Suprapubic skin (tissue), 4 donors: ENCODE measurements at regions not wholly inside any gene's neighbourhood (a gene's known extent, or its start where the extent isn't known, plus 50 kb on each side); places are given as distances from the start of the nearest gene placed in this dataset.
"Not testable (repeated sequence)": the region's sequence is repeated elsewhere in the genome, so short reads cannot be mapped to it uniquely, and the experiment has no call there.

Source experiments
- DNase-seq, 2 donors: peaks; one replicate each; pipeline ENCODE4 v3.0.0-alpha.2; 2019; ENCODE audit warnings: low spot score in 2 of 2
- H3K27ac ChIP-seq: fragments of 200-600 bp; sonication (generic); one replicate; pipeline ENCODE4 v1.5.1; 2019
- H3K27me3 ChIP-seq: fragments of 200-600 bp; sonication (generic); one replicate; pipeline ENCODE4 v1.5.1; 2019
- H3K36me3 ChIP-seq: fragments of 200-600 bp; sonication (generic); one replicate; pipeline ENCODE4 v1.5.1; 2019
- H3K4me1 ChIP-seq: fragments of 200-600 bp; sonication (generic); one replicate; pipeline ENCODE4 v1.5.1; 2019
- H3K4me3 ChIP-seq: fragments of 200-600 bp; sonication (generic); one replicate; pipeline ENCODE4 v1.5.1; 2019; ENCODE audit warnings: mild to moderate bottlenecking
- H3K9me3 ChIP-seq: fragments of 200-600 bp; sonication (generic); one replicate; pipeline ENCODE4 v1.5.1; 2019
- CTCF ChIP-seq, 2 donors: fragments of 200-600 bp in 1 of 2; fragments of 450-650 bp in 1 of 2; sonication (generic) in 1 of 2; IDR thresholded peaks; one replicate each; pipeline ENCODE4 v1.5.1; 2016 to 2019; ENCODE audit warnings: antibody characterized with exemption in 2 of 2, mild to moderate bottlenecking in 1 of 2, moderate library complexity in 1 of 2
- EP300 ChIP-seq: sonication (generic); formaldehyde crosslinking; IDR thresholded peaks from one replicate; pipeline ENCODE4 v1.6.1; 2017; ENCODE audit warnings: antibody characterized with exemption
- POLR2A ChIP-seq, 2 donors: fragments of 450-650 bp; IDR thresholded peaks; one replicate each; pipeline ENCODE4 v1.6.1; 2017; ENCODE audit warnings: antibody characterized with exemption in 2 of 2, mild to moderate bottlenecking in 2 of 2, moderate library complexity in 2 of 2
- POLR2AphosphoS5 ChIP-seq, 3 donors: sonication (generic); formaldehyde crosslinking; IDR thresholded peaks; one replicate each; pipeline ENCODE4 v1.6.1; 2017; ENCODE audit warnings: antibody characterized with exemption in 3 of 3
- WGBS: methylation state at CpG from one replicate; pipeline ENCODE4 v1.1.5; 2018; 5-methylcytosine and 5-hydroxymethylcytosine counted together

DNA sequence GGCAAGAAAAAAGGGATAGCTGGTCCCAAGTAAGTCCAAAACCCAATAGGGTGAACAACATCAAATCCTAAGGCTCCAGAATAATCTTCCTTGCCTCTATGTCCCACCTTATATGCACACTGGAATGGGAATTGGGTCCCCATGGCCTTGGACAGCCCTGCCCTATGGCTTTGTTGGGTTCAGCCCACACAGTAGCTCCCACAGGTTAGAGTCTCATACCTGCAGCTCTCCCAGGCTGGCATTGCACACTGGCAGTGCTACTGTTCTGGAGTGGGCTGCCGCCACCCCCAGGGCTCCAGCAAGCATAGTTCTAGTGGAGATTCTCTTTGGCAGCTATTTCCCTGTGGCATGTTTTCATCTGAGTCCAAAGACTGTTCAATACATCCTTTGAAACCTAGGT lies 352.4 kb upstream of the CLEC14A start:
- H3K36me3 ChIP-seq: no peaks in the 10 kb centered on the region
- H3K4me3 ChIP-seq: no peak overlapping the region
- no peaks in the 10 kb centered on the region for H3K9me3 ChIP-seq
- WGBS: 78% methylated on average over 1 of the region's 1 CpG
- H3K4me1 ChIP-seq: no peaks in the 10 kb centered on the region
- no peak for DNase-seq
- no peaks in the 10 kb centered on the region for H3K27me3 ChIP-seq
- H3K27ac ChIP-seq: no peak overlapping the region
- TF ChIP-seq POLR2AphosphoS5 (IDR thresholded peaks at IDR 0.05): no peak
- no peak for TF ChIP-seq EP300
- TF ChIP-seq CTCF (IDR thresholded peaks at IDR 0.05): no peak
- TF ChIP-seq POLR2A (IDR thresholded peaks at IDR 0.05): no peak

GRCh38 chr14:38605193-38606114 lies 349.6 kb upstream of the CLEC14A start:
- no peaks in the 10 kb centered on the region for H3K4me1 ChIP-seq
- H3K9me3 ChIP-seq: no peaks in the 10 kb centered on the region
- 52% methylated on average over 3 of the region's 3 CpGs for WGBS
- TF ChIP-seq EP300: no peak
- TF ChIP-seq CTCF (IDR thresholded peaks at IDR 0.05): no peak
- no peak for TF ChIP-seq POLR2A (IDR thresholded peaks at IDR 0.05)
- no peak for TF ChIP-seq POLR2AphosphoS5 (IDR thresholded peaks at IDR 0.05)
- no peak overlapping the region for H3K27ac ChIP-seq
- no peaks in the 10 kb centered on the region for H3K36me3 ChIP-seq
- no peak for DNase-seq
- H3K4me3 ChIP-seq: no peak overlapping the region
- H3K27me3 ChIP-seq: no peaks in the 10 kb centered on the region

GRCh38 chr14:38600572-38600971 lies 344.7 kb upstream of the CLEC14A start:
- not testable (repeated sequence) for H3K4me3 ChIP-seq, H3K27ac ChIP-seq, H3K4me1 ChIP-seq, H3K27me3 ChIP-seq, H3K36me3 ChIP-seq, H3K9me3 ChIP-seq, DNase-seq
- WGBS: 94% methylated on average over 2 of the region's 2 CpGs

DNA sequence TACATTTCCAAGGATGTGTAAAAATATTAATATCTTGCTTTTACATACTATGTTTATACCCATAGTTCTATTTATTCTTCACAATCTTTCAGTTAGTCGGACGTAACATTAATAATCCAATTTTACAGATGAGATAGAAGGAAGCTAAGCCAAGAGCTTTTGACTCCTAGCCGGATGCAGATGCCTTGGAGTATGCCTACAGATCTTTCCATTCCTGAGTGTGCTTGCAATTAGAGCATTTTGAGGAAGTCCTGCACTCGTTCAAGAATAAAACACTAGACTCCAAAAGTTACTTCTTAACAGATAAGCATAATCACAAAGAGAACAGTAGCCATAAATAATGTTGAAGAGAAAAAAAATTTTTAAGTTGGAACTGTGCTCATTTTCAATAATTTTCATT lies 337.6 kb upstream of the CLEC14A start:
- 8% methylated on average over 4 of the region's 4 CpGs for WGBS
- no peaks in the 10 kb centered on the region for H3K4me1 ChIP-seq
- H3K9me3 ChIP-seq: peaks cover 4% of the 10 kb centered on the region
- DNase-seq: no peak
- H3K27me3 ChIP-seq: no peaks in the 10 kb centered on the region
- TF ChIP-seq CTCF (IDR thresholded peaks at IDR 0.05): no peak
- no peak for TF ChIP-seq POLR2A (IDR thresholded peaks at IDR 0.05)
- no peak for TF ChIP-seq EP300
- TF ChIP-seq POLR2AphosphoS5 (IDR thresholded peaks at IDR 0.05): no peak
- no peak overlapping the region for H3K4me3 ChIP-seq
- no peak overlapping the region for H3K27ac ChIP-seq
- H3K36me3 ChIP-seq: no peaks in the 10 kb centered on the region

DNA sequence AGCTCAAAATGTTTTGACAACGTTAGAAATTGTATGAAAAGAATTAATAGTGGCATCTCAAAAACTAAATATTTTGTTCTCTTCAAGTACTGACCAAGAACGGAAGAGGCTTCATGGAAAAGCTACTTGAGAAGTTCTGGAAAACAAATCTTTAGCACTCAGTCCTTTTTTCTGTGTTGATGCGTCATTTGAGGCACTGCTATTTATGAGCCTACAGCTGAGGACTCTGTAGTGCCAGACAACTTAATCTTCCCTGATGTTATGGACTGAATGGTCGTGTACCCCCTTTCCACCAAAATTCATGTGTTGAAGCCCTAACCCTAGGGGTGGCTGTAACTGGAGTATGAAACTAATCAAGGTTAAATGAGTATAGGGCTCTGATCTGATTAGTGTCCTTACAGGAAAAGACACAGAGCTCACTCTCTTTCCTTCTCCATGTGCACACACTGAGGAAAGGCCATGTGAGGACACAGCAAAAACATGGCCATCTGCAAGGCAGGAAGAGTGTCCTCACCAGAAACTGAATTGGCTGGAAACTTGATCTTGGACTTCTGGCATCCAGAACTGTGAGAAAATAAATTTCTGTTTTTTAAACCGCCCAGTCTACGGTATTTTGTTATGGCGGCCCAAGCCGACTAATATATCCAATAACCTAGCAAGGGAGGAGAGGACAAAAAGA lies 337.0 kb upstream of the CLEC14A start:
- H3K4me1 ChIP-seq: no peaks in the 10 kb centered on the region
- TF ChIP-seq POLR2A (IDR thresholded peaks at IDR 0.05): no peak
- TF ChIP-seq POLR2AphosphoS5 (IDR thresholded peaks at IDR 0.05): no peak
- TF ChIP-seq EP300: no peak
- no peak for TF ChIP-seq CTCF (IDR thresholded peaks at IDR 0.05)
- no peak for DNase-seq
- WGBS: 62% methylated on average over 8 of the region's 8 CpGs
- no peaks in the 10 kb centered on the region for H3K36me3 ChIP-seq
- no peak overlapping the region for H3K27ac ChIP-seq
- H3K4me3 ChIP-seq: no peak overlapping the region
- peaks cover 4% of the 10 kb centered on the region for H3K9me3 ChIP-seq
- H3K27me3 ChIP-seq: no peaks in the 10 kb centered on the region
